ENCODE measurements at regions not wholly inside any gene's neighbourhood (a gene's known extent, or its start where the extent isn't known, plus 50 kb on each side); places are given as distances from the start of the nearest gene placed in this dataset.

DNA sequence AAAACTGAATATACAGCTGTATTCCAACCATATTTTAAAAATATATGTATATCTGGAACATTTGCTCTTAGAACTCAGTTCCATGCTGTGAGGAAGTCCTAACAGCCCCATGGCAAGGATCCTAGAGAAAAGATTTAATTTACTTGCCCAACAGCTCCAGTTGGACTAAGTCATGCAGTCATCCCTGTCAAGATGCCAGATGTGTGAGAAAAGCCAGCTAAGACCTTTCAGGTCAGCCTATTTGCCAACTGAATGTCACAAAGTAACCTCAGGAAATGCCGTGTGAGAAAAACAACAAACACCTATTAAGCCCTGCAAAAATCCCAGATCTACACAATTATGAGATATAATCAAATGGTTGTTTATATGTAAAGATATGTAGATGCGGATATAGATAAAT lies 416.3 kb downstream of the NR2F1-AS1 start:
- DNase-seq = peak in 2 of 3 donors; percentile 16 to 28

- DNase-seq = peak; percentile 63 to 80 (median 79)
These were observed 417.9 kb downstream of the NR2F1-AS1 start for GRCh38 chr5:93163010-93163663.

DNA sequence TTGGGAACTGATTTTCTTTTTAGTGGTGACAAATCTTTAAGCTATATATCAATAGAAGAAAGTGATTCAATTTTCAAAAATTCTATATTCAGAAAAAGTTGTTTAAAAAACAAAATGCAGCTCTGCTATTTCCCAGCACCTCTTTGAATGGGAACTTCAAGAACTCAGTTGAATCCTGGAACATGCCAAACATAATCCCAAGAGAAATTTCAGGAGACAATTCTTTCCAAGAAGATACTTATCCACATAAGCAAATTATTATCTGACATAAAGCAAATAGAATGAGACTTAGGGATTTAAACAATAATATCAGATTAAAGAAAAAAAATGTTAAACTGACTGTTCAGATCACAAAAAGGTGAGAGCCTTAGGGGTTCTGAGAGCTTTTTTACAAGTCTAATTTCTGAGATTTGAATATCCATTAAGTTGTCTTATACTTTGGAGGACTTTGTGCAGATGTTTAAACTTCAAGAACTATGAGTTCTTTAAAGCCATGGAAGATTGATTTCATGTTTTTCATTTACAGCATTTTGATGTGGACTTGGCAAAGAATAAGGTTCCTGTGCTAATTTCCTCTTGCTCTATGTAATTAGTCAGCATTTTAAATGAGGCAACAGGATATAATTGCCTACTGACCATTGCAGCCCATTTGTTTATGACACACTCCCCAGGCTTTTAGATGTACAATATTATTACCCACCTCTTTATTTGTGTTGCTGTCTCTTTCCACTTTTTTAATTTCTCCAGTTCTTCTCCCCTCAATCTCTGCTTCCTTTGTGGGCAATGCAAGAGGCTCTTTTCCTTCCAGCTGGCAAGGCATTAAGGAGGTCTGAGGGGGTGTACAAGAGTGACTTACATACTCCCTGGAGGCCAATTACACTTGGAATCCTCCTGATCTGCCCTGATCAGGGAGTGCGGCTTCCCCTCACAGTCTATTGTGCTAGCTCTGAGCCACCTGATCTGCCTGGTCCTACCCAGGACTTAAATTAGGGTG lies 419.1 kb downstream of the NR2F1-AS1 start:
- peak in 2 of 3 donors; percentile 34 to 59 for DNase-seq

GRCh38 chr5:93158841-93159240 lies 422.2 kb downstream of the NR2F1-AS1 start:
- DNase-seq = no peak

DNA sequence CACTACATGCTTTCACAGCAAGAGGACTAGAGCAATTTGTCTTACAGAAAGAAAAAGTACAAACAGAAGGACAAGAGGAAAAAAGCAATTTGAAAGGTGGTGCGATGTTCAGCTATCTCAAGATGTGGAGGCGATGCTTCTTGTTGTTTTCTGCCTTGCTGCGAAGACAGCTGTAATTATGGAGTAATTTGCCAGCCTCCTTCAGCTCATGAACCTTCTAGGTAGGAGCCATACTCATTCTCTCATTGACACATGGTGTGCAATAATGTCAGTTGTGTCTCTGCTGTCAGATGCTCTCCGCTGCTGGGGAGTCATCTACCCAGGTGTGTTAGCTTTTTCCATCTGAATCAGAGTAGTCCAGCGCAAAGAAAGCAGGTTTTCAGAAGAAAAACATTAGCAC lies 424.5 kb downstream of the NR2F1-AS1 start:
- no peak for DNase-seq

GRCh38 chr5:93154535-93154934 lies 426.5 kb downstream of the NR2F1-AS1 start:
- DNase-seq = no peak

DNA sequence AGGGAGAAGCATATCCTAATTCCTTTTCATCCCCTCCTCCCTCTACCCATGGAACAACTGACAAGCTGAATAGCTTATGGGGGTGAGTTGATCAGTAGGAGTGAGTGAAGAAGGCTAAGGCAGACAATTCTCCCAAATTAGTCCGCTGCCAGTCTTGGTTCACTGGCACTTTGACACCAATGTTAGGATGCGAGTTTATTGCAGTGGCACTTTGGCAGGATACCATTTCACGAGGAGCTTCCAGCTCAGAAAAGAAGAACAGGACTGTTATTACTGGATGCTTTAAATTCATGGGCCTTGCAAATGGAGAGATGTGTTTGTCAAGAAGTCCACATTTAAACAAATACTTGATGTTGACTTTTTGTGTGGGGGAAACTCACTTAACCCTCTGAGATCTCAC lies 427.6 kb downstream of the NR2F1-AS1 start:
- DNase-seq = no peak

- no peak for DNase-seq
These were observed 429.1 kb downstream of the NR2F1-AS1 start for GRCh38 chr5:93151896-93152295.

GRCh38 chr5:93151121-93151520 lies 429.9 kb downstream of the NR2F1-AS1 start:
- DNase-seq = no peak

- DNase-seq = no peak
These were observed 430.6 kb downstream of the NR2F1-AS1 start for GRCh38 chr5:93150311-93151012.

GRCh38 chr5:93145767-93146166 lies 435.3 kb downstream of the NR2F1-AS1 start:
- DNase-seq = no peak

- DNase-seq = no peak
These were observed 436.0 kb downstream of the NR2F1-AS1 start for GRCh38 chr5:93145019-93145418.

- no peak for DNase-seq
These were observed 439.1 kb downstream of the NR2F1-AS1 start for GRCh38 chr5:93141969-93142368.

DNA sequence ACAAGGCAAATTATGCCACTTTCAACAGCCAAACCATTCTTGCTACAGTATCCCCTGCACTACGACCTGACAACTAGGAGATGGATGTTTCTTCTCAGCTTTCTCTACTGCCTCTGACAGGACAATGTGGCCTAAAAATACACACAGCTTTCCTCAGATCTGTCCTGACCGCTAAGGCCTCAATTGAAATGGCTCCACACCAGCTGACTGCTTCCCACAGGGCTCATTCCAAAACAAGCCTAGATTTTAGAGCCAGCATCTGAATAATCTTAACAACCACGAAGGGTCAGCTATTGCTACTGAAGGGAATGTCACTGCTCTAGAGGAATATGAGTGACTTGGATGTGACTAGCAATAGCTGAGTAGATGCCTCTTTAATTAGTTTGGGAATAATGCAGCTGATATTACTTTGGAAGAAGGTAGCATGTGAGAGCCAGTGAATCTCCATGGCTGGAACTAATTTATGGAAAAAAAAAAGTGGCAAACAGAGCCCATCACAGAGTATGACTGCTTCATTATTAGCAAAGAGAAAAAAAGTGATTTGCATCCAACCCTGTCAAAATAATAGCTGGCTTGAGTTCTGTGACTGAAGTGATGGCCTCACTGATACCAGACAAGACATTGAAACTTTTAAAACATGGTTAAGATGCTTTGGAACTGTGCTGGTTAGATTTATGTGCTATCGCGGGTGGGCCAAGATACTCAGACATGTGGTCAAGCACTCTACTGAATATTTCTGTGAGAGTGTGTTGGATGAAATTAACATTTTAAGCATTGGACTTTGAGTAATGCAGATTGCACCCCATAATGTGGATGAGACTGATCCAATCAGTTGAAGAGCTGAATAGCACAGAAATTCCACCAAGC lies 450.2 kb downstream of the NR2F1-AS1 start:
- DNase-seq = peak; percentile 58 to 84 (median 67)

DNA sequence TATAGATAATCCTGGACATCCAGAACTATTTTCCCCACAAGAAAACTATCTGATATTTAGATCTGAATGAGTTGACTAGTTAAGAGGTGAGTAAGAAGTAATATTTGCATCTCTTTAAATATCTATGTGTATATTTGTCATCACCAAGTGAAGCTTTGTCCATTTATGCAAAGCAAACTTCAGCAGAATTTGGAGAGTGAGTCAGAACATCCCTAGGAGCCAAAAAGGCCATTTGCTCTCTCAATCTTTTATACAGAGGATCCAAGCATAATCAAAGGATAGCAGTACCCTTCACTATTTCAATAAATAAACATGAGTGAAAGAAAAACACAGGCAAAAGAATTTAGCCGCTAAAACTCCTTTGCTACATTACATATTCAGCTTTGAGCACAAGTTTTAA lies 454.4 kb downstream of the NR2F1-AS1 start:
- DNase-seq = no peak

DNA sequence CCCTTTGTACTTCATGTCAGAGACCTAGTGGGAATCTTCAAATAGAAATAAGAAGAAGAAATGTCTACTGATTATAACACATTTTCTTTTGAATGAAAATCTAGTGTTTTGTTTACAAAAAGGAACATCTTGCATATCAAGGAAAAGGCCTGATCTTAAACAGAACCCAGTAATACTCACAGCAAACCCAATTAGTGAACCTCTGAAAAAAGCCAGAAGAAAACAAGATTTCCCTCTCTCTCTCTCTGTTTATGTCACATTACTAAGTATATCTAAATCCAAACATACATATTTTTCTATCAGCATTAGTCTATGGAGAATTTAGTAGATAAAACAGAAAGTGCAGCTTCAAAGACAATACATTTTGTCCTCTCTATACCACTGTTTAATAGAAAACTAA lies 457.9 kb downstream of the NR2F1-AS1 start:
- no peak for DNase-seq

DNA sequence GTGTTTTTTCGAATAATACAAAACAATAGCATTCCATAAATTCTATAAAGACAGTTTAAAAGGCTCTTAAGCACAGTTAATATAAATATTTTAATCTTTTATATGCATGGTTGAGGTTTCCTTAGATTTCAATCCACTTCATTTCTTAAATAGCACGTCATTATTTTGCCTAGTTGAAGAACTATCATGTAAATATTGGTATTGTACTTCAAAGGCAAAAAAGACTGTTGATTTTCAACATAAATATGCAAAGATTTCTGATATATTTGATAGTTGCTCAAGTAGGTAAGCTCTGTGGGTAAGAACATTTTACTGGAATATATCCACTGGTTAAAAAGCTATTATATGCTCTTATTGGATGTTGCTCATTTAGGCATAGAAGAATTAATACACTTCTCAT lies 458.6 kb downstream of the NR2F1-AS1 start:
- DNase-seq = no peak

DNA sequence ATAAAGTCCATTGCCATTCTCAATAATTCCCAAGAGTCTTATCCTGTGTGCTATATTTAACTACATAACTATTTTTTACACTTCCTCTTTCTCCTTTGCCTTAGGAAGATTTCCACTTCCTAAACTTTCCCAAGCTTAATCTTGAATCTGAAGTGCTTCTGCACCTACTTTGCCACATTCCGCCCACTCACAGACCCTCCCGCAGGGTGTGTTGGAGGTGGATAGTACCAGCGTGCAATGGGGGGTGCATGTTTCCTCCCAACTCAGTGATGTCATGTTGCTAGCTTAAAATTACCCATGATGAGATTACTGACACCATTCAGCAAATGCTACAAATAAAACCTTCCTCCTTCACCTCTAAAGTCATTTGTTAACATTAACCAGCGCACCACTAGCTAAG lies 460.2 kb downstream of the NR2F1-AS1 start:
- no peak for DNase-seq

DNA sequence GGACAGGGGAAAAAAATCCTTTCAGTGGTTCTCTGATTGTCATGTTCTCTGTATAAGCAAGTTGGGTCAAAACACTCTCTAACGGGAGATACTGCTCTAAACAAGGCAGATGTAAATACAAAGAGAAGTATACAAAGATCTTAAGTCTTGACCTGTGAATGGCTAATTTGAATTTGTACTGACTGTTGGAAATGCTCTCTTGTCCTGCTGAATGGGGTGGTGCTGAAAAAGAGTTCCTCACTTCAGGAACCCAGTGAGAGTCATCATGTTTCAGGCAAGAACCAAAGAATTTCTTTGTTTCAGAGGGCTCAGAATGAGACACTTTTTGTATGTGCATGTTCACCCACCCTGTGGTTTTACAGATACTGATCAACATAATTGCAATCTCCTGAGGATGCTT lies 461.0 kb downstream of the NR2F1-AS1 start:
- no peak for DNase-seq

DNA sequence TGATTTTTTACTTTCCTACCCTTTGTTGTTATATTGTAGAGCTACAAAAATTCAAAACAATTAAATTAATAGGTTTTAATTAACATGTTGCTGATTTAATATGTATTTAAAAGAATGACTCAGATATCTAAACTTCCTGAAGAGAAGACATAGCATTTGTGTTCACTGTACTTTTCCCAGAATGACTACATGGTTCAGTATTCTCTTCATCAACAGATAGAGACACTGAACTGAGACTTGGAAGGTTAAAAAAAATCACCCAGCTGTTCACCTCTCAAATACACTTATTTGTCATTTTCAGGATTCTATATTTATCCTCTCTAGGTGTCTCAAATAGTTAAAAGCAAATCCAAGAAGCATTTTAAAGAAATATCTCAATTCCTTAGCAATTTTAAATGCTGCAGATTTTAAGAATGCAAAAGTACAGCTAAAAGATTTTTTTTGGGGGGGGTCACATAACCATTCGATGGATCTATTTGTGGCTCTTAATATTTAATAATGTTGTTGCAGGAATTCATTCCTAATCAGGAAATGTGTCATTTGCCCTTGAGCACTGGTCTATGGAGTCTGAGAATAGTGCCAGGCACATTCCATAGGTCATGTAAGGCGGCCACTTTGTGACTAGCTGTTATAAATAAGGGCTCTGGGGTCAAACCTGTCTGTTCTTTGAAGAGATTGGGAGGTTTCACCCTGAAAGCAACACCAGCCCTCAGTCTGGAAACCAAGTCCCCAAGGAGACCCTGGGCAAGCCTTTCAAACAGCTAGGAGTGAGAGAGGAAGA lies 463.1 kb downstream of the NR2F1-AS1 start:
- DNase-seq = no peak

Measured in muscle of back (tissue), 3 donors.